ENCODE measurements at regions not wholly inside any gene's neighbourhood (a gene's known extent, or its start where the extent isn't known, plus 50 kb on each side); places are given as distances from the start of the nearest gene placed in this dataset.

DNA sequence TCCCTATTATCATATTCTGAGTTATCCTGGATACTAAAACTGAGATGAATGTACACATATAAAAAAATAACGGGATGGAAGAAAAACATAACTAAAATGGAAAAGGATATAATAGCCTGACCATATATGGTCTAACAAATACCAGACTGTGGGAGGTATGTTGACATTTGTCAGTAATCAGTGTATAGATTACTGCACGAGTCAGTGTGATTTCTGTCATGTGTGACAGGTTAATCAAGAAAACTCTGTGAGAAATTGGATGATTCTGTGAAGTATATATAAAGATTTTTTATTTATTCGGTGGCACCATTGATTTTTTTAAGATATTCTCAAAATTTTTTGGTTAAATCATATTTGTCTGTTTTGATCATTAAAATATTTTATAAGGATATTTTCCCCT, 547.3 kb upstream of the B3GALT2 start:
- Histone ChIP-seq H3K9me2 (ENCODE audit: low read depth, low read length) (no peaks in the 10 kb centered on the region), H3K27me3 (ENCODE audit: insufficient read depth, low read length) (no peaks in the 10 kb centered on the region), H3F3A (ENCODE audit: insufficient read depth, low read length) (no peaks in the 10 kb centered on the region), H3K4me3 (ENCODE audit: low read depth, low read length, poor library complexity, severe bottlenecking) (no peak overlapping the region), H3K4me2 (ENCODE audit: low read length) (no peak overlapping the region), H3K4me1 (ENCODE audit: insufficient read depth, low read length, severe bottlenecking) (no peaks in the 10 kb centered on the region), H3K9me3 (ENCODE audit: low read length) (no peaks in the 10 kb centered on the region), H3K79me2 (ENCODE audit: insufficient read depth, low read length) (no peaks in the 10 kb centered on the region), H2AFZ (ENCODE audit: low read length) (no peak overlapping the region), H4K20me1 (ENCODE audit: insufficient read depth, low read length) (no peaks in the 10 kb centered on the region), H3K27ac (ENCODE audit: low read depth, low read length, poor library complexity, severe bottlenecking) (no peak overlapping the region), H3K36me3 (ENCODE audit: insufficient read depth, low read length) (no peaks in the 10 kb centered on the region), H3K9ac (ENCODE audit: low read length) (no peak overlapping the region)
- no peak for TF ChIP-seq EZH2 (IDR thresholded peaks at IDR 0.05; ENCODE audit: borderline replicate concordance, low read length)
- TF ChIP-seq, protein P1, sequence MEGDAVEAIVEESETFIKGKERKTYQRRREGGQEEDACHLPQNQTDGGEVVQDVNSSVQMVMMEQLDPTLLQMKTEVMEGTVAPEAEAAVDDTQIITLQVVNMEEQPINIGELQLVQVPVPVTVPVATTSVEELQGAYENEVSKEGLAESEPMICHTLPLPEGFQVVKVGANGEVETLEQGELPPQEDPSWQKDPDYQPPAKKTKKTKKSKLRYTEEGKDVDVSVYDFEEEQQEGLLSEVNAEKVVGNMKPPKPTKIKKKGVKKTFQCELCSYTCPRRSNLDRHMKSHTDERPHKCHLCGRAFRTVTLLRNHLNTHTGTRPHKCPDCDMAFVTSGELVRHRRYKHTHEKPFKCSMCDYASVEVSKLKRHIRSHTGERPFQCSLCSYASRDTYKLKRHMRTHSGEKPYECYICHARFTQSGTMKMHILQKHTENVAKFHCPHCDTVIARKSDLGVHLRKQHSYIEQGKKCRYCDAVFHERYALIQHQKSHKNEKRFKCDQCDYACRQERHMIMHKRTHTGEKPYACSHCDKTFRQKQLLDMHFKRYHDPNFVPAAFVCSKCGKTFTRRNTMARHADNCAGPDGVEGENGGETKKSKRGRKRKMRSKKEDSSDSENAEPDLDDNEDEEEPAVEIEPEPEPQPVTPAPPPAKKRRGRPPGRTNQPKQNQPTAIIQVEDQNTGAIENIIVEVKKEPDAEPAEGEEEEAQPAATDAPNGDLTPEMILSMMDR (IDR thresholded peaks at IDR 0.05; ENCODE audit: low read length) = no peak

DNA sequence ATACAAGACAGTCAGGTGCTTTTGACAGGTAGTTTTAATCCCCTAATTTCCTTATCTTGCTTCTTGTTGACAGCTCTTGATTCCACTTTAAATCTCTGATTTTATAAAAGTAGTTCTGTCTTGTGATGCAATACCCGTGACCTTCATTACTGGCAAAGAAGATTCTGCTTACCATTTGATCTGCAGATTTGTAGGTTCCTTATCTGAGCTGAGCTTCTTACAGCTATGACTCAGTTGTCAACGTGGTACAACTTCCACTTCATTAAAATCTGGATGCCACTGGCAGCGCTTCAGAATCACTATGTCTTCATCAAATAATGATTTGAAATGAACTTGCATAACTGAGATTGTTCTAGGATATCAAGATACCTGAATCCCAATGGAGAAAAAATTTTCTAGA, 543.6 kb upstream of the B3GALT2 start:
- H3K79me2 ChIP-seq (ENCODE audit: insufficient read depth, low read length) = no peaks in the 10 kb centered on the region
- no peak overlapping the region for H3K4me3 ChIP-seq (ENCODE audit: low read depth, low read length, poor library complexity, severe bottlenecking)
- H3K9me2 ChIP-seq (ENCODE audit: low read depth, low read length) = no peaks in the 10 kb centered on the region
- no peaks in the 10 kb centered on the region for H3K9me3 ChIP-seq (ENCODE audit: low read length)
- no peak overlapping the region for H3K4me2 ChIP-seq (ENCODE audit: low read length)
- no peaks in the 10 kb centered on the region for H3K27me3 ChIP-seq (ENCODE audit: insufficient read depth, low read length)
- no peak overlapping the region for H3K27ac ChIP-seq (ENCODE audit: low read depth, low read length, poor library complexity, severe bottlenecking)
- H3K36me3 ChIP-seq (ENCODE audit: insufficient read depth, low read length) = no peaks in the 10 kb centered on the region
- TF ChIP-seq EZH2 (IDR thresholded peaks at IDR 0.05; ENCODE audit: borderline replicate concordance, low read length) = no peak
- no peak overlapping the region for H3K9ac ChIP-seq (ENCODE audit: low read length)
- H2AFZ ChIP-seq (ENCODE audit: low read length) = no peak overlapping the region; the same call in 1 of the 2 replicates
- H4K20me1 ChIP-seq (ENCODE audit: insufficient read depth, low read length) = no peaks in the 10 kb centered on the region
- no peaks in the 10 kb centered on the region for H3F3A ChIP-seq (ENCODE audit: insufficient read depth, low read length)
- no peaks in the 10 kb centered on the region for H3K4me1 ChIP-seq (ENCODE audit: insufficient read depth, low read length, severe bottlenecking)

DNA sequence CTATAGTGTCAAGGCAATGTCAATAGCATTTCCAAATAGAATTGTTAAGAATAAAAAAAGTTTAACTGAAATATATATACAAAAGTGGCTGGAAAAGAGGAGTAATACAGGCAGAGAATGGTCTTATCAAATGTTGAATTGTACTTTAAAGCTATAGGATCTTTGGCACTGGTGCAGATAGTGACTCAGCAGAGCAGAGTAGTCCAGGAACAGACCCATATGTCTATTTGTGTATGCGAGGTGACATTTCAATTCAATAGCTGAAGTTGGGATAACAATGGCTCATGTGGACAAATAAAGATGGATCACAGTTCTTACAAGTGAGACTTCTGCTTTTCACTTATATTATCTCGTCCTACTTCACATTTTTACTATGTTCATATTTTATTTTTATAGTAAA, 543.0 kb upstream of the B3GALT2 start:
- Histone ChIP-seq H3K36me3 (ENCODE audit: insufficient read depth, low read length) (no peaks in the 10 kb centered on the region), H3K9me3 (ENCODE audit: low read length) (no peaks in the 10 kb centered on the region), H2AFZ (ENCODE audit: low read length) (no peak overlapping the region), H3K4me2 (ENCODE audit: low read length) (no peak overlapping the region), H3F3A (ENCODE audit: insufficient read depth, low read length) (no peaks in the 10 kb centered on the region), H3K27me3 (ENCODE audit: insufficient read depth, low read length) (no peaks in the 10 kb centered on the region), H3K27ac (ENCODE audit: low read depth, low read length, poor library complexity, severe bottlenecking) (no peak overlapping the region), H3K4me3 (ENCODE audit: low read depth, low read length, poor library complexity, severe bottlenecking) (no peak overlapping the region), H4K20me1 (ENCODE audit: insufficient read depth, low read length) (no peaks in the 10 kb centered on the region), H3K9ac (ENCODE audit: low read length) (no peak overlapping the region), H3K9me2 (ENCODE audit: low read depth, low read length) (no peaks in the 10 kb centered on the region), H3K79me2 (ENCODE audit: insufficient read depth, low read length) (no peaks in the 10 kb centered on the region), H3K4me1 (ENCODE audit: insufficient read depth, low read length, severe bottlenecking) (no peaks in the 10 kb centered on the region)
- TF ChIP-seq, protein P1 (IDR thresholded peaks at IDR 0.05; ENCODE audit: low read length) = no peak
- no peak for TF ChIP-seq EZH2 (IDR thresholded peaks at IDR 0.05; ENCODE audit: borderline replicate concordance, low read length)

DNA sequence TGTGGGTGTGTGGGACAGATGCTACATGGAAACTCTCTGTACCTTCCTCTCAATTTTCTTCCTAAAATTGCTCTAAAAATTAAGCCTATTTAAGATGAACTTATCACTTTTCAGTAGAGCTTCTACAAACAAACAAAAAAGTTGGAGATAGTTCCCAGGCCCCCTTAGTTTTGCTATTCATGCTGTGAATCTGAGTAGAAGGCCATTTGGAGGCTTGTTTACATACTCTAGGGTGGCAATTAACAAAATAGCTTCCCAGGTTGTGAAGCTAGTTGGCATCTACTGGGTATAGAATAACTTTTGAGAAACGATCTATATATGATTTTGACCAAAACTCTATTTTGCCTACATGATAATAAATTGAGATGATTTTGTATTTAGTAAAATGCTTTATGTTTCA, 541.4 kb upstream of the B3GALT2 start:
- TF ChIP-seq, protein P1 (IDR thresholded peaks at IDR 0.05; ENCODE audit: low read length) = no peak
- Histone ChIP-seq H4K20me1 (ENCODE audit: insufficient read depth, low read length) (no peaks in the 10 kb centered on the region), H3K9me2 (ENCODE audit: low read depth, low read length) (no peaks in the 10 kb centered on the region), H3K9ac (ENCODE audit: low read length) (no peak overlapping the region), H3K27me3 (ENCODE audit: insufficient read depth, low read length) (no peaks in the 10 kb centered on the region), H3K4me3 (ENCODE audit: low read depth, low read length, poor library complexity, severe bottlenecking) (no peak overlapping the region), H3F3A (ENCODE audit: insufficient read depth, low read length) (no peaks in the 10 kb centered on the region), H3K4me1 (ENCODE audit: insufficient read depth, low read length, severe bottlenecking) (no peaks in the 10 kb centered on the region), H3K4me2 (ENCODE audit: low read length) (no peak overlapping the region), H3K79me2 (ENCODE audit: insufficient read depth, low read length) (no peaks in the 10 kb centered on the region), H3K36me3 (ENCODE audit: insufficient read depth, low read length) (no peaks in the 10 kb centered on the region), H3K27ac (ENCODE audit: low read depth, low read length, poor library complexity, severe bottlenecking) (no peak overlapping the region), H2AFZ (ENCODE audit: low read length) (no peak overlapping the region; the same call in 1 of the 2 replicates), H3K9me3 (ENCODE audit: low read length) (no peaks in the 10 kb centered on the region)
